ENCODE measurements at regions not wholly inside any gene's neighbourhood (a gene's known extent, or its start where the extent isn't known, plus 50 kb on each side); places are given as distances from the start of the nearest gene placed in this dataset.

DNA sequence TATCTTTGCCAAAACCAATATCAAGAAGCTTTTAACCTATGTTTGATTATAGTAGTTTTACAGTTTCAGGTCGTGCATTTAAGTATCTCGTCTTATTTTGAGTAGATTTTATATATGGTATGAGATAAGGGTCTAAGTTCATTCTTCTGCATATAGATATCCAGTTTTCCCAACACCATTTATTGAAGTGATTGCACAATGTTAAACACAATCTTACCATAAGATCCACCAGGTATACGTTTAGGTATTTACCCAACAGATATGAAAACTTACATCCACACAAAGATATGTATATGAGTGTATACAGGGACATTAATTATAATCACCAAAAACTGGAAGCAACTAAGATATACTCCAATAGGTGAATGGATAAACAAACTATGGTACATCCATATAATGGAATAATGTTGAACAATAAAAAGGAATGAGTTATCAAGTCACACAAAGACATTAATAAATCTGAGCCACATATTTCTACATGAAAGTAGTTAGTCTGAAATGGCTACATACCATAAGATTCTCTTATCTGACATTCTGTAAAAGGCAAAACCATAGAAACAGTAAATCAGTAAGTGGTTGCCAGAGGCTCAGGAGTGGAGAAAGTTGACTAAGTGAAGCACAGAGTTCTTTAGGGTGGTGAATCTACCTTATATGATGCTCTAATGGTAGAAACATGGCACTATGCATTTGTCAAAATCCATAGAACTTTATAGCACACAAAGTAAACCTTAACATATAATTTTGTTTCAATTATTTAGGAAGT lies 222.6 kb downstream of the NUAK1 start:
- no peaks in the 10 kb centered on the region for H3K79me1 ChIP-seq (replicated peaks; ENCODE audit: low read length, poor library complexity, severe bottlenecking)
- no peaks in the 10 kb centered on the region for H3K27me3 ChIP-seq (ENCODE audit: control insufficient read depth in 1 of 2, insufficient read depth in 1 of 2, low read length in 2 of 2)
- H2BK12ac ChIP-seq (ENCODE audit: low read length in 2 of 2), result no peak overlapping the region
- no peak overlapping the region for H3K4me2 ChIP-seq (ENCODE audit: low read length, poor library complexity, severe bottlenecking)
- no peak overlapping the region for H4K8ac ChIP-seq (ENCODE audit: low read length)
- H2BK120ac ChIP-seq (ENCODE audit: low read depth, low read length), result no peak overlapping the region
- no peak for DNase-seq
- no peak overlapping the region for H4K91ac ChIP-seq (ENCODE audit: low read length)
- no peaks in the 10 kb centered on the region for H3K36me3 ChIP-seq (ENCODE audit: control insufficient read depth in 1 of 2, insufficient read depth in 2 of 2, low read depth in 1 of 2, low read length in 2 of 2)
- H3K9me3 ChIP-seq (ENCODE audit: control insufficient read depth, low read length), result no peaks in the 10 kb centered on the region
- H3K4ac ChIP-seq (ENCODE audit: low read depth in 1 of 2, low read length in 2 of 2), result no peak overlapping the region
- H3K9ac ChIP-seq (ENCODE audit: low read length), result no peak overlapping the region
- H2BK5ac ChIP-seq (ENCODE audit: low read depth, low read length, poor library complexity, severe bottlenecking), result no peak overlapping the region
- H3K18ac ChIP-seq (ENCODE audit: low read depth in 1 of 2, low read length in 2 of 2), result no peak overlapping the region
- no peaks in the 10 kb centered on the region for H3K4me1 ChIP-seq (ENCODE audit: control insufficient read depth, insufficient read depth, low read depth, low read length)
- H3K4me3 ChIP-seq (ENCODE audit: insufficient read depth in 1 of 2, low read depth in 1 of 2, low read length in 2 of 2), result no peak overlapping the region
- no peak overlapping the region for H2AK5ac ChIP-seq (ENCODE audit: low read length, severe bottlenecking)
- H3K27ac ChIP-seq (ENCODE audit: low read length, poor library complexity, severe bottlenecking), result peak overlapping the region; percentile 29
- H3K14ac ChIP-seq (ENCODE audit: low read length in 2 of 2), result no peak overlapping the region
- H2BK15ac ChIP-seq (ENCODE audit: low read depth, poor library complexity, severe bottlenecking), result no peak overlapping the region
- no peak overlapping the region for H2AFZ ChIP-seq (ENCODE audit: low read depth, low read length)
- no peak overlapping the region for H3K23ac ChIP-seq (ENCODE audit: low read length in 2 of 2)
- WGBS, result no CpG with 5 or more reads among the region's 3 CpGs

DNA sequence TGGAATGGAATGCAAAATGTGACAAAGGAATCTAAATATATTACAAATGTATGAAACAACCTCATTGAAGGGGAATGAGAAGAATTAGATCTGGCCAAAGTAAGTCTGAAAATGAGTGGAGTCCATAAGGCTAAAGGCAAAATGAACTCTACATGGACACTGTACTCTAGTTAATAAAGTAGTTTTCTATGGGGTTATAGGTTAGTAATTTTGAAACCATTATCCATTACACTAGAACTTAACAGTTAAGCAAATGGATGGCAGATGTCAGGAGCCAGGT lies 222.1 kb downstream of the NUAK1 start:
- H3K79me1 ChIP-seq (replicated peaks; ENCODE audit: low read length, poor library complexity, severe bottlenecking), result no peaks in the 10 kb centered on the region
- H4K91ac ChIP-seq (ENCODE audit: low read length), result no peak overlapping the region
- no peak overlapping the region for H3K4me2 ChIP-seq (ENCODE audit: low read length, poor library complexity, severe bottlenecking)
- H3K4me1 ChIP-seq (ENCODE audit: control insufficient read depth, insufficient read depth, low read depth, low read length), result no peaks in the 10 kb centered on the region
- H2AK5ac ChIP-seq (ENCODE audit: low read length, severe bottlenecking), result no peak overlapping the region
- no peak overlapping the region for H3K4ac ChIP-seq (ENCODE audit: low read depth in 1 of 2, low read length in 2 of 2)
- no peak overlapping the region for H3K14ac ChIP-seq (ENCODE audit: low read length in 2 of 2)
- H3K36me3 ChIP-seq (ENCODE audit: control insufficient read depth in 1 of 2, insufficient read depth in 2 of 2, low read depth in 1 of 2, low read length in 2 of 2), result no peaks in the 10 kb centered on the region
- no peak overlapping the region for H2BK5ac ChIP-seq (ENCODE audit: low read depth, low read length, poor library complexity, severe bottlenecking)
- H2BK12ac ChIP-seq (ENCODE audit: low read length in 2 of 2), result no peak overlapping the region
- no peak for DNase-seq
- H2BK120ac ChIP-seq (ENCODE audit: low read depth, low read length), result no peak overlapping the region
- H2BK15ac ChIP-seq (ENCODE audit: low read depth, poor library complexity, severe bottlenecking), result no peak overlapping the region
- H3K9ac ChIP-seq (ENCODE audit: low read length), result no peak overlapping the region
- H3K23ac ChIP-seq (ENCODE audit: low read length in 2 of 2), result no peak overlapping the region
- no peak overlapping the region for H3K27ac ChIP-seq (ENCODE audit: low read length, poor library complexity, severe bottlenecking)
- no peak overlapping the region for H2AFZ ChIP-seq (ENCODE audit: low read depth, low read length)
- H4K8ac ChIP-seq (ENCODE audit: low read length), result no peak overlapping the region
- no peak overlapping the region for H3K4me3 ChIP-seq (ENCODE audit: insufficient read depth in 1 of 2, low read depth in 1 of 2, low read length in 2 of 2)
- no peaks in the 10 kb centered on the region for H3K27me3 ChIP-seq (ENCODE audit: control insufficient read depth in 1 of 2, insufficient read depth in 1 of 2, low read length in 2 of 2)
- no peaks in the 10 kb centered on the region for H3K9me3 ChIP-seq (ENCODE audit: control insufficient read depth, low read length)
- no peak overlapping the region for H3K18ac ChIP-seq (ENCODE audit: low read depth in 1 of 2, low read length in 2 of 2)

DNA sequence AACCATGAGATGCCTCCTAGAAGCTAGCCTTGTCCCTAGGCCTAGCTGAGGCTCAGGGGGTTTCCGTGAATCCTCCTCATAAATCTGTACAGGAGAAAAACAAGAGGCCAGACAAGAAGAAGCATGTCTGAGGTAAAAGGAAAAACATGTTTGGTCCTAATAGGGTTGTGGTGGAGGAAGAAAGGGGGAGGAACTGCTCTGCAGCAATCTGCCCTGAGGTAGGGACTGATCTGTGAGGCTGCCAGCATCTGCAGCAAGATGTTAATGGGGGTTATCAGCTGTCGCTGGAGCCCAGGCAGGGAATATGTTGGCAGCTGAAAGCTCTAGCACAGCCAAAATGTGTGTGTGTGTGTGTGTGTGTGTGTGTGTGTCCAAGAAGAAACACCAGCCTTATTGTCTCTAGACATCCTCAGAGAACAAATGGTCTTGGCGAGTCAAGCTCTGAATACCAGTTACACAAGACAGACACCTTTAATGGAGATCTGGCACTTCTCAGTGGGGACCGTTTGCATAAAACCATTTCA lies 218.5 kb downstream of the NUAK1 start:
- Histone ChIP-seq H2BK15ac (ENCODE audit: low read depth, poor library complexity, severe bottlenecking) (no peak overlapping the region), H4K91ac (ENCODE audit: low read length) (no peak overlapping the region), H2BK120ac (ENCODE audit: low read depth, low read length) (no peak overlapping the region), H3K14ac (ENCODE audit: low read length in 2 of 2) (no peak overlapping the region), H2AK5ac (ENCODE audit: low read length, severe bottlenecking) (no peak overlapping the region), H3K36me3 (ENCODE audit: control insufficient read depth in 1 of 2, insufficient read depth in 2 of 2, low read depth in 1 of 2, low read length in 2 of 2) (no peaks in the 10 kb centered on the region), H2BK12ac (ENCODE audit: low read length in 2 of 2) (no peak overlapping the region), H3K18ac (ENCODE audit: low read depth in 1 of 2, low read length in 2 of 2) (no peak overlapping the region), H3K9ac (ENCODE audit: low read length) (no peak overlapping the region), H3K4me1 (ENCODE audit: control insufficient read depth, insufficient read depth, low read depth, low read length) (peaks cover 4% of the 10 kb centered on the region), H3K27me3 (ENCODE audit: control insufficient read depth in 1 of 2, insufficient read depth in 1 of 2, low read length in 2 of 2) (no peaks in the 10 kb centered on the region), H2AFZ (ENCODE audit: low read depth, low read length) (no peak overlapping the region), H3K23ac (ENCODE audit: low read length in 2 of 2) (no peak overlapping the region), H3K4me3 (ENCODE audit: insufficient read depth in 1 of 2, low read depth in 1 of 2, low read length in 2 of 2) (no peak overlapping the region), H2BK5ac (ENCODE audit: low read depth, low read length, poor library complexity, severe bottlenecking) (no peak overlapping the region), H3K79me1 (replicated peaks; ENCODE audit: low read length, poor library complexity, severe bottlenecking) (no peaks in the 10 kb centered on the region), H4K8ac (ENCODE audit: low read length) (no peak overlapping the region), H3K27ac (ENCODE audit: low read length, poor library complexity, severe bottlenecking) (no peak overlapping the region), H3K9me3 (ENCODE audit: control insufficient read depth, low read length) (no peaks in the 10 kb centered on the region), H3K4ac (ENCODE audit: low read depth in 1 of 2, low read length in 2 of 2) (no peak overlapping the region), H3K4me2 (ENCODE audit: low read length, poor library complexity, severe bottlenecking) (no peak overlapping the region)
- no peak for DNase-seq
- WGBS, result 63% methylated on average over 4 of the region's 4 CpGs

DNA sequence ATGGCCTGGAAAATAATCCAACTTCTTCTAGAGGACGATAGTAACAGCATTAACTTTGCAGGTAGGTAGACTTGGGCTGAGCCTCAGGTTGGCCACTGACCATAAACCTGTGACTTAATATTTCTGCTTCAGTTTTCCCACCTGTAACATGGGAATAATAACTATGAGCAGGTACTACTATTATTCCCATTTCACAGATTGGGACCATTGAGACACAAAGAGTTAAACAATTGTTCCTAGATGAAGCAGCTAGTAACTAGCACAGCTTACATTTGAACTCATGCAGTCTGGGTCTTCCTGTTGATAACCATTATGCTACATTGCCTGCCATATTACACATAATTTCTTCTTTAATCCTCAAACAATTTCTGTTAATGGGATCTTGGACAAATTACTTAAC lies 217.7 kb downstream of the NUAK1 start:
- Histone ChIP-seq H2BK15ac (ENCODE audit: low read depth, poor library complexity, severe bottlenecking) (no peak overlapping the region), H3K14ac (ENCODE audit: low read length in 2 of 2) (no peak overlapping the region), H3K4me3 (ENCODE audit: insufficient read depth in 1 of 2, low read depth in 1 of 2, low read length in 2 of 2) (no peak overlapping the region), H3K27me3 (ENCODE audit: control insufficient read depth in 1 of 2, insufficient read depth in 1 of 2, low read length in 2 of 2) (no peaks in the 10 kb centered on the region), H3K9me3 (ENCODE audit: control insufficient read depth, low read length) (no peaks in the 10 kb centered on the region), H2BK120ac (ENCODE audit: low read depth, low read length) (no peak overlapping the region), H2AFZ (ENCODE audit: low read depth, low read length) (no peak overlapping the region), H4K8ac (ENCODE audit: low read length) (no peak overlapping the region), H3K4me2 (ENCODE audit: low read length, poor library complexity, severe bottlenecking) (no peak overlapping the region), H3K18ac (ENCODE audit: low read depth in 1 of 2, low read length in 2 of 2) (no peak overlapping the region), H2BK5ac (ENCODE audit: low read depth, low read length, poor library complexity, severe bottlenecking) (no peak overlapping the region), H2AK5ac (ENCODE audit: low read length, severe bottlenecking) (no peak overlapping the region), H3K4me1 (ENCODE audit: control insufficient read depth, insufficient read depth, low read depth, low read length) (peaks cover 4% of the 10 kb centered on the region), H3K27ac (ENCODE audit: low read length, poor library complexity, severe bottlenecking) (no peak overlapping the region), H2BK12ac (ENCODE audit: low read length in 2 of 2) (no peak overlapping the region), H3K79me1 (replicated peaks; ENCODE audit: low read length, poor library complexity, severe bottlenecking) (no peaks in the 10 kb centered on the region), H4K91ac (ENCODE audit: low read length) (no peak overlapping the region), H3K23ac (ENCODE audit: low read length in 2 of 2) (no peak overlapping the region), H3K36me3 (ENCODE audit: control insufficient read depth in 1 of 2, insufficient read depth in 2 of 2, low read depth in 1 of 2, low read length in 2 of 2) (no peaks in the 10 kb centered on the region), H3K9ac (ENCODE audit: low read length) (no peak overlapping the region), H3K4ac (ENCODE audit: low read depth in 1 of 2, low read length in 2 of 2) (no peak overlapping the region)
- no peak for DNase-seq
- WGBS, result 100% methylated on average over 1 of the region's 1 CpG

All from mesenchymal stem cell (in vitro differentiated cells and primary cell).